Central memory CD8-positive, alpha-beta T cell (primary cell): ENCODE measurements at regions not wholly inside any gene's neighbourhood (a gene's known extent, or its start where the extent isn't known, plus 50 kb on each side); places are given as distances from the start of the nearest gene placed in this dataset.

Source experiments
- ATAC-seq: fragments of 150-1000 bp; cut with Tn5 transposase; replicated peaks from 2 replicates; pipeline ENCODE4 v1.10.0; 2022; ENCODE audit warnings: mild to moderate bottlenecking, moderate FRiP score, moderate number of reproducible peaks; ENCODE audit not compliant: poor library complexity, severe bottlenecking; ENCODE audit errors: extremely low read depth
- DNase-seq, 2 donors: peaks; one replicate each; pipeline ENCODE4 v3.0.0; 2021; ENCODE audit warnings: low spot score in 2 of 2
- H3K27ac Mint-ChIP-seq: one replicate; pipeline ENCODE4 v1.8.0; 2022; ENCODE audit warnings: low read depth, mild to moderate bottlenecking, moderate library complexity, mixed read lengths
- H3K27me3 Mint-ChIP-seq: one replicate; pipeline ENCODE4 v1.8.0; 2022; ENCODE audit warnings: mixed read lengths
- H3K36me3 Mint-ChIP-seq: one replicate; pipeline ENCODE4 v1.8.0; 2022; ENCODE audit warnings: mild to moderate bottlenecking, moderate library complexity, mixed read lengths; ENCODE audit not compliant: insufficient read depth
- H3K4me1 Mint-ChIP-seq: one replicate; pipeline ENCODE4 v1.8.0; 2022; ENCODE audit warnings: mixed read lengths
- H3K4me3 Mint-ChIP-seq: one replicate; pipeline ENCODE4 v1.8.0; 2022; ENCODE audit warnings: mild to moderate bottlenecking, moderate library complexity, mixed read lengths
- H3K9me3 Mint-ChIP-seq: one replicate; pipeline ENCODE4 v1.8.0; 2022; ENCODE audit warnings: mixed read lengths

DNA sequence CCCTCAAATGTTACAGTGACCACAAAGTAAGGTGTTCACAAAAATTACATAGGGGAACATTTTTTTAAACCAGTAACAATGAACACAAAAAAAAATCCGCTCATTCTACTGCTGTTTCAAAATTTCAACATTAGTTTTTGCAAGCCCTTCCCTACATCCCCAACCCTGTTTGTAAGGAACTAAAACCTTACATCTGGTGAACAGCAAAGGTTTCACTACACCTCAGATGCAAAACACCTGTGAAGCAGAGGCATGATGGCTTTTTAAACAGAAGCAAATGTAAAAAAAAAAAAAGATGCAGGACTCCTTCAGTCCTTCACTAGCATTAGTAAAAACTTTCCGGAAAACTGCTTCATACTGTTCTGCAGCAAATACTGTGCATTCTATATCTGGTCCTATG is 50.0 kb upstream of the API5 start:
- H3K27ac Mint-ChIP-seq, result no peak overlapping the region
- ATAC-seq, result no peak

More for the DNA sequence above, 50.0 kb upstream of the API5 start:
- H3K9me3 Mint-ChIP-seq, result peaks cover 5% of the 10 kb centered on the region
- H3K4me3 Mint-ChIP-seq, result no peak overlapping the region
- peaks cover 2% of the 10 kb centered on the region for H3K36me3 Mint-ChIP-seq
- DNase-seq, result no peak
- H3K27me3 Mint-ChIP-seq, result peaks cover 30% of the 10 kb centered on the region
- no peaks in the 10 kb centered on the region for H3K4me1 Mint-ChIP-seq
